ENCODE measurements at regions not wholly inside any gene's neighbourhood (a gene's known extent, or its start where the extent isn't known, plus 50 kb on each side); places are given as distances from the start of the nearest gene placed in this dataset.

DNA sequence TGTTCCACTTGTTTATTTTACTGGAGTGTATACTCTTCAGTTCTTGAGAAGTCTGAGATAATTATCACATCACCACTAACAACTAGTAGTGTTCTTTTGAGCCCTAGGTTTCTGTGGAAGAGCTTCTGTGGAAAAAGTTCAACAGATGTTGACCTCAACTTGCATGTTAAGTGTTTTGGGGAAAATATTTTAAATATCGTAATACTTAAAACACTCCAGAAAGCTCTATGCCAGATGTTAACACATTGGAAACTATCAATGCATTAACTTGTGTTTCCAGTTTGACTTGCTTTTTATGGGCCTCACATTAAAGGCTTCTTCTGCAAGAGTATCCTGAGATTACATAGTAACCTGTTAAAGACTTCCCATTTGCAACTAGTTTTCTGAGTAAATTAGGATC, 173.1 kb downstream of the DUSP6 start:
- TF ChIP-seq, protein P1, sequence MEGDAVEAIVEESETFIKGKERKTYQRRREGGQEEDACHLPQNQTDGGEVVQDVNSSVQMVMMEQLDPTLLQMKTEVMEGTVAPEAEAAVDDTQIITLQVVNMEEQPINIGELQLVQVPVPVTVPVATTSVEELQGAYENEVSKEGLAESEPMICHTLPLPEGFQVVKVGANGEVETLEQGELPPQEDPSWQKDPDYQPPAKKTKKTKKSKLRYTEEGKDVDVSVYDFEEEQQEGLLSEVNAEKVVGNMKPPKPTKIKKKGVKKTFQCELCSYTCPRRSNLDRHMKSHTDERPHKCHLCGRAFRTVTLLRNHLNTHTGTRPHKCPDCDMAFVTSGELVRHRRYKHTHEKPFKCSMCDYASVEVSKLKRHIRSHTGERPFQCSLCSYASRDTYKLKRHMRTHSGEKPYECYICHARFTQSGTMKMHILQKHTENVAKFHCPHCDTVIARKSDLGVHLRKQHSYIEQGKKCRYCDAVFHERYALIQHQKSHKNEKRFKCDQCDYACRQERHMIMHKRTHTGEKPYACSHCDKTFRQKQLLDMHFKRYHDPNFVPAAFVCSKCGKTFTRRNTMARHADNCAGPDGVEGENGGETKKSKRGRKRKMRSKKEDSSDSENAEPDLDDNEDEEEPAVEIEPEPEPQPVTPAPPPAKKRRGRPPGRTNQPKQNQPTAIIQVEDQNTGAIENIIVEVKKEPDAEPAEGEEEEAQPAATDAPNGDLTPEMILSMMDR (IDR thresholded peaks at IDR 0.05; ENCODE audit: insufficient read depth, low read depth, low read length, missing control alignments): no peak
- DNase-seq (ENCODE audit: low read depth): no peak

DNA sequence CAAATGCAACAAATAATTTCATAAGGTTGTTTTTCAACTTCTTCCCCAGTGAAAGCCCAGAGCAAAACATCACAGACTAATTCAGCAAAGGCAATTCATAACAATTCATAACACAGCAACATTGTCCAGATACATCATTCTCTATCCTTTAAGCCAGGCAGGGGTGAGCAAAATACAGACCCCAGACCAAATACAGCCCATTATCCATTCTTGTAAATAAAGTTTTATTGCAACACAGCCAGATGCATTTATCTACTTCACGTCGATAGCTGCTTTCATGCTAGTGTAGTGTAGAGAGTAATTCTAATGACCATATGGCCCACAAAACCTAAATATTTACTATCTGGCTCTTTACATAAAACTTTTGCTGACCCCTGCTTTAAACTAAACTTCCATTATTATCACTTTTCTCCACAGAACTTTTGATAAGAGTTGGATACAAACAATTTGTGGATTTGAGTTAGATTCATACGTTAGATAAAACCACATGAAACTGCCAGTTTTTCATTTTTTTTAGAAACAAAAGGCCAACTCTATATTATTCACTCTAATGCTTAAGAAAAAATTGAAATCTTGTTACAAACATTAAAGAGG, 174.4 kb downstream of the DUSP6 start:
- TF ChIP-seq, protein P1 (IDR thresholded peaks at IDR 0.05; ENCODE audit: insufficient read depth, low read depth, low read length, missing control alignments): no peak
- DNase-seq (ENCODE audit: low read depth): no peak
- no peak overlapping the region for H3K4me3 ChIP-seq (ENCODE audit: low read depth, low read length)

More for the DNA sequence above, 173.1 kb downstream of the DUSP6 start:
- no peak overlapping the region for H3K4me3 ChIP-seq (ENCODE audit: low read depth, low read length)

DNA sequence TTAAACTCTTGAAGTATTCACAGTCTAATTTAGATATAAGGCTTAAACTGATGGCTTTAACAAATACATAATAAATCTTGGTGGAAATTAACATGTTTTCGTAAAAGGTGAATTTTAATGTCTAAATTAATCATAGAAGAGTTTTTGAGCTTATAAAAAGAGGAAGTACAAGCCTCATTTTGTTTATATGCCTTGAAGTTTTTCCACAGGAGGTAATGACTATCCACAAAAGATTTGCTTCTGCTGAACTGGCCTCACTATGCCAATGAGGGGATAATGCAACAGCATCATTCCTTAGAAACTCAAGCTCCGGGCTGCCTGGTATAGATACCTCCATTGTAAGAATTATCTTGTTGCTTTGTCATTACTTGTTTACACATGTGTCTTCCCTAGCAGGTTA, 175.6 kb downstream of the DUSP6 start:
- no peak for DNase-seq (ENCODE audit: low read depth)
- H3K4me3 ChIP-seq (ENCODE audit: low read depth, low read length): no peak overlapping the region
- TF ChIP-seq, protein P1 (IDR thresholded peaks at IDR 0.05; ENCODE audit: insufficient read depth, low read depth, low read length, missing control alignments): no peak

DNA sequence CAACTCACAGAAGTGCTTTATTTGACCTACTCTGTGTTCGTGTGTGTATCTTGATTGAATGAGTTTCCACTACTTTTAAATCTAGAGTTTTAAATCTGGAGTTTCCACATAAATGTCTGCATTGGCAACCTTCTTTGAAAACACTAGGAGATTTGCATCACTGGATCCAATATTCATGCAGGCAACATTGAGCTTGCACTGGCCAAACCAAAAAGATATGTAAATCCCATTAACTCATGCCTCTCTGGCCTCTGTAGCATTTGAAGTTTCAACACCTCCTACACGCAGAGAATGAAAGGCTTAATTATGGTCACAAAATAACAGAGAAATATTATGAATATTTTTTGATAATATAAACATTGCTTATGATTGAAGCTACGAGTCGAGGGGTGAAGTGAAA, 178.6 kb downstream of the DUSP6 start:
- TF ChIP-seq, protein P1 (IDR thresholded peaks at IDR 0.05; ENCODE audit: insufficient read depth, low read depth, low read length, missing control alignments): no peak
- no peak for DNase-seq (ENCODE audit: low read depth)
- no peak overlapping the region for H3K4me3 ChIP-seq (ENCODE audit: low read depth, low read length)

DNA sequence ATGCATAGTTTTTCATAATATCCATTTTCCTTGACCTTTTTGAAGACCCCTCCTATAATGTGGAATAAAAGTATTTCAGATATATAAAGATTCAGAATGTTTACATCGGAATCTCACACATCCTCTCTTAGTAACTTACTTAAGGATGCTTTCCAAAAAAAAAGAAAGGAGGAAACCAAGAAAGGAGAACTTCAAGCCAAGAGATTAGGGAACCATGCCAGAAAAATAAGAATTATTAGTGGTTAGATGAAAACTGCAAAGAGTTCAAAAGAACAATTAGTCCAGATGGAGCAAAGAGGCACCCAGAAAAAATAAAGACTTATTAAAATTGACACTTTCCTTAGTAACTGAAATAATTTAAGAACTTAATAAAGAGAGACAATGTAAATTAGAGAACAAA, 179.2 kb downstream of the DUSP6 start:
- TF ChIP-seq, protein P1 (IDR thresholded peaks at IDR 0.05; ENCODE audit: insufficient read depth, low read depth, low read length, missing control alignments): no peak
- no peak for DNase-seq (ENCODE audit: low read depth)
- H3K4me3 ChIP-seq (ENCODE audit: low read depth, low read length): no peak overlapping the region

DNA sequence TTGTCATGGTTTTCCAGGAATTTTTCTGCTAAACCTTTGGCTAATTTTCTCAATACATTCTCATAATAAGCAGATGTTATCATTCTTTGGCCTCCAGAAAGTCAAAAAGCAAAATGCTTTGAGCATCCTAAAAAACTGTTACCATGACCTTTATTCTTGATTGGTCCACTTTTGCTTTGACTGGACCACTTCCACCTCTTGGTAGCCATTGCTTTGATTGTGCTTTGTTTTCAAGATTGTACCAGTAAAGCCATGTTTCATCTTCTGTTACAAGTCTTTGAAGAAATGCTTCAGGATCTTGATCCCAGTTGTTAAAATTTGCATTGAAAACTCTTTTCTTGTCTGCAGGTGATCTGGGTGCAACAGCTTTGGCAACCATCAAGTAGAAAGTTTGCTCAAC, 180.1 kb downstream of the DUSP6 start:
- DNase-seq (ENCODE audit: low read depth): no peak
- TF ChIP-seq, protein P1 (IDR thresholded peaks at IDR 0.05; ENCODE audit: insufficient read depth, low read depth, low read length, missing control alignments): no peak
- H3K4me3 ChIP-seq (ENCODE audit: low read depth, low read length): no peak overlapping the region

DNA sequence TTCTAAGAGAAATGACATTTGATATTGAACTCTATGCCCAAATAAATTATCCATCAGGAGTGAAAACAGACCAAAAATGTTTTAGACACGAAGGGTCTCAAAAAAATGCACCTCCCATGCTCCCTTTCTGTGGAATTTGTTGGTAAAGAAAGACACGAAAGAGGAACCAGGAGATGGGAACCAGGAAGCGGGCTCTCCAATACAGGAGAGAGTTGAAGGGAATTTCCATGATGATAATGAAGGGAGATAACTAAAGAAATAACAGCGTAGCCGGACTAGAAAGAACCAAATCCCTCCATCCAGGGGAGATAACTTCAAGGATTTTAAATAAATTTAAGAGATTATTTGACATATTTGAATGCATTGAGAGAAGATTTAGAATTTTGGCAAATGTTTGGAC, 183.0 kb downstream of the DUSP6 start:
- no peak for DNase-seq (ENCODE audit: low read depth)
- H3K4me3 ChIP-seq (ENCODE audit: low read depth, low read length): no peak overlapping the region
- TF ChIP-seq, protein P1 (IDR thresholded peaks at IDR 0.05; ENCODE audit: insufficient read depth, low read depth, low read length, missing control alignments): no peak

Measured in GM12865 (cell line).